Stimulated activated memory B cell treated with anti-CD40 and anti-IgM and Interleukin-4, amounts not matched to agents 10 μg/mL and 1 μg/mL and 100 μg/mL, for 72 hours (primary cell): ENCODE measurements at regions not wholly inside any gene's neighbourhood (a gene's known extent, or its start where the extent isn't known, plus 50 kb on each side); places are given as distances from the start of the nearest gene placed in this dataset.

Source experiments
- ATAC-seq: fragments of 150-1000 bp; cut with Tn5 transposase; 2 replicates; pipeline ENCODE4 v1.10.0; 2021
- H3K27ac Mint-ChIP-seq: one replicate; pipeline ENCODE4 v1.8.0; 2022; ENCODE audit warnings: mild to moderate bottlenecking, mixed read lengths
- H3K27me3 Mint-ChIP-seq: one replicate; pipeline ENCODE4 v1.8.0; 2022; ENCODE audit warnings: mixed read lengths
- H3K36me3 Mint-ChIP-seq: one replicate; pipeline ENCODE4 v1.8.0; 2022; ENCODE audit warnings: mixed read lengths
- H3K4me1 Mint-ChIP-seq: one replicate; pipeline ENCODE4 v1.8.0; 2022; ENCODE audit warnings: mixed read lengths
- H3K4me3 Mint-ChIP-seq: one replicate; pipeline ENCODE4 v1.8.0; 2022; ENCODE audit warnings: mild to moderate bottlenecking, moderate library complexity, mixed read lengths
- H3K9me3 Mint-ChIP-seq: one replicate; pipeline ENCODE4 v1.8.0; 2022; ENCODE audit warnings: mixed read lengths

- peaks cover 3% of the 10 kb centered on the region for H3K9me3 Mint-ChIP-seq
- H3K27me3 Mint-ChIP-seq = no peaks in the 10 kb centered on the region
- H3K36me3 Mint-ChIP-seq = no peaks in the 10 kb centered on the region
These were observed 1276.5 kb upstream of the MIR17HG start for GRCh38 chr13:90070837-90071525.

DNA sequence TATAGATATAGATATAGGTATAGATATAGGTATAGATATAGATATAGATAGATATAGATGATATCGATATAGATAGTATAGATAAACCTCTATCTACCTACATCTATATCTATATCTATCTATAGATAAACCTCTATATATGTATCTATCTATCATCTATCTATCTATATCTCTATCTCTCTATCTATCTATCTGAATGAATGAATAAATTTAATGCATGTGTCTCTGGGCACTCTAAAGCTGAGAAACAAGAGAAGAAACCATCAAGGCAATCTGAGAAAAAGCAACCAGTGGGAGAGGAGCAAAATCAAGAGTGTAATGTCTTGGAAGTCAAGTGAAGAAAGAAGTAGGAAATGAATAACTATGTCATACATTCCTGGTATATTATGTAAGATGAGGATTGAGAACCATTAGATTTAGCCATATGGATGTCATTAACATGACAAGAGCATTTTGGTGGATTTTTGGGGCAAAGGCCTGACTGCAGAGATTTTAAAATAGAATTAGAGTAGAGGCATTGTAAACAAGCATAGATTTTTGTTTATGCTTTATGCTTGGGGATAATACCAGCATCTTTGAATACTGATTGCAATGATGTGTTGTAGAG, 1262.7 kb upstream of the MIR17HG start:
- no peak for ATAC-seq
- no peak overlapping the region for H3K27ac Mint-ChIP-seq
- H3K4me3 Mint-ChIP-seq = no peak overlapping the region
- H3K36me3 Mint-ChIP-seq = no peaks in the 10 kb centered on the region
- no peaks in the 10 kb centered on the region for H3K4me1 Mint-ChIP-seq
- no peaks in the 10 kb centered on the region for H3K27me3 Mint-ChIP-seq
- H3K9me3 Mint-ChIP-seq = peaks cover 14% of the 10 kb centered on the region

More at GRCh38 chr13:90070837-90071525, 1276.5 kb upstream of the MIR17HG start:
- no peak for ATAC-seq
- Mint-ChIP-seq H3K4me3 (no peak overlapping the region), H3K4me1 (no peaks in the 10 kb centered on the region), H3K27ac (no peak overlapping the region)

- no peaks in the 10 kb centered on the region for H3K4me1 Mint-ChIP-seq
- H3K27me3 Mint-ChIP-seq = no peaks in the 10 kb centered on the region
- H3K36me3 Mint-ChIP-seq = no peaks in the 10 kb centered on the region
- ATAC-seq = no peak
- no peak overlapping the region for H3K4me3 Mint-ChIP-seq
- no peak overlapping the region for H3K27ac Mint-ChIP-seq
- H3K9me3 Mint-ChIP-seq = peaks cover 14% of the 10 kb centered on the region
These were observed 1258.4 kb upstream of the MIR17HG start for GRCh38 chr13:90089051-90089450.

DNA sequence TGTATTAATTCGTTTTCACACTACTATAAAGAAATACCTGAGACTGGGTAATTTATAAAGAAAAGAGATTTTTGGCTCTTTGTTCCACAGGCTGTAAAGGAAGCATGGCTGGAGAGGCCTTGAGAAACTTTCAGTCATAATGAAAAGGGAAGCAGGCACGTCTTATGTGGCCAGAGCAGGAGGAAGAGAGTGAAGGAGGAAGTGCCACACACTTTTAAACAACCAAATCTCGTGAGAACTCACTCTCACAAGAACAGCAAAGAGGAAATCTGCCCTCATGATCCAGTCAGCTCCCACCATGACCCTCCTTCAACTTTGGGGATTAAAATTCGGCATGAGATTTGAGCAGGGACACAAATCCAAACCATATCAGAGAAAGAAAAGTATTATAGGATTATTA, 1255.9 kb upstream of the MIR17HG start:
- Mint-ChIP-seq H3K9me3 (peaks cover 11% of the 10 kb centered on the region), H3K4me3 (no peak overlapping the region), H3K4me1 (no peaks in the 10 kb centered on the region), H3K27ac (no peak overlapping the region), H3K27me3 (no peaks in the 10 kb centered on the region), H3K36me3 (no peaks in the 10 kb centered on the region)
- ATAC-seq = no peak

- no peaks in the 10 kb centered on the region for H3K36me3 Mint-ChIP-seq
- H3K4me3 Mint-ChIP-seq = no peak overlapping the region
- no peaks in the 10 kb centered on the region for H3K4me1 Mint-ChIP-seq
- H3K9me3 Mint-ChIP-seq = peaks cover 4% of the 10 kb centered on the region
- no peak for ATAC-seq
- H3K27ac Mint-ChIP-seq = no peak overlapping the region
- no peaks in the 10 kb centered on the region for H3K27me3 Mint-ChIP-seq
These were observed 1253.1 kb upstream of the MIR17HG start for GRCh38 chr13:90094357-90094756.

DNA sequence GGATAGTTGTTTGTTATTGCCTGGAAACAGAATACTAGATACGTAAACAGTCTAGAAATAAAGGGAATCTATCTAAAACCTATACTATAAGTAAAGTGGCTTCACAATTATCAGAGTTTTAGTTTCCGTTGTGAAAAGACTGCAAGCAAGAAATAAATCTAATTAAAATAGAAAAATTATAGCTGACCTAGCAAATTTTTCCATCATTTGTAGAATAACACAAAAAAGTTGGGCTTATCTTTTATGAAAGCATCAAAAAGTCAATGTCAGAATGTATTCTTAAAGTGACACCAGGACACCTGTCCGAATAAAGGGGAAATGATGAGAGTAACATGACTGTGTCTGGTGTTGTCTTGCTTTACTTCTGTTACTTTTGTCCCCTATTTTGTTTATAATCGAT, 1248.9 kb upstream of the MIR17HG start:
- H3K36me3 Mint-ChIP-seq = no peaks in the 10 kb centered on the region
- no peaks in the 10 kb centered on the region for H3K27me3 Mint-ChIP-seq
- peaks cover 11% of the 10 kb centered on the region for H3K9me3 Mint-ChIP-seq
- no peak overlapping the region for H3K4me3 Mint-ChIP-seq
- H3K27ac Mint-ChIP-seq = no peak overlapping the region
- ATAC-seq = no peak
- H3K4me1 Mint-ChIP-seq = no peaks in the 10 kb centered on the region

GRCh38 chr13:90099847-90100246, 1247.6 kb upstream of the MIR17HG start:
- Mint-ChIP-seq H3K4me1 (no peaks in the 10 kb centered on the region), H3K4me3 (no peak overlapping the region), H3K36me3 (no peaks in the 10 kb centered on the region)

GRCh38 chr13:90103099-90103784, 1244.2 kb upstream of the MIR17HG start:
- peaks cover 13% of the 10 kb centered on the region for H3K9me3 Mint-ChIP-seq
- H3K27me3 Mint-ChIP-seq = no peaks in the 10 kb centered on the region
- no peak overlapping the region for H3K27ac Mint-ChIP-seq
- H3K4me1 Mint-ChIP-seq = no peaks in the 10 kb centered on the region
- no peak for ATAC-seq
- no peak overlapping the region for H3K4me3 Mint-ChIP-seq
- no peaks in the 10 kb centered on the region for H3K36me3 Mint-ChIP-seq

More at GRCh38 chr13:90099847-90100246, 1247.6 kb upstream of the MIR17HG start:
- Mint-ChIP-seq H3K27ac (no peak overlapping the region), H3K9me3 (peaks cover 18% of the 10 kb centered on the region), H3K27me3 (no peaks in the 10 kb centered on the region)
- ATAC-seq = no peak

DNA sequence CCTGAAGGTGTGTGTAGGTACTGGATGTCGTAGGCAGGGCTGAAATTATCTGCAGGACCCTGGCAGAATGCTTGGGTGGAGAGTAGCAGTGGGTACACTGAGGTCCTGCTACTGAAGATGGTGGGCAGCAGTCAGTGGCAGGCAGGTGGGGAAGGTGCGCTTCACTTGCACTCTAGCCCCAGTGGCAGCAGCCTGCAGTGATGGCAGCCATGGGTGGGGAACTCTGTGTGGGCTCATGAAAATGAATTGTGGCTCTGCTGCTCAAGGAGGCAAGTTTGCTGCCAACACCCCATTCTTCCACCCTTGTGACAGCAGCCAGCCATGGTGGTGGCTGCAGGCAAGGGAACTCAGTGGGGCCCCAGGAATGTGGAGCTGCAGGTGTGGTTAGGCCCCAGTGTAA, 1242.7 kb upstream of the MIR17HG start:
- Mint-ChIP-seq H3K9me3 (peaks cover 13% of the 10 kb centered on the region), H3K4me3 (no peak overlapping the region), H3K27me3 (no peaks in the 10 kb centered on the region), H3K4me1 (no peaks in the 10 kb centered on the region), H3K36me3 (no peaks in the 10 kb centered on the region), H3K27ac (no peak overlapping the region)
- ATAC-seq = no peak

DNA sequence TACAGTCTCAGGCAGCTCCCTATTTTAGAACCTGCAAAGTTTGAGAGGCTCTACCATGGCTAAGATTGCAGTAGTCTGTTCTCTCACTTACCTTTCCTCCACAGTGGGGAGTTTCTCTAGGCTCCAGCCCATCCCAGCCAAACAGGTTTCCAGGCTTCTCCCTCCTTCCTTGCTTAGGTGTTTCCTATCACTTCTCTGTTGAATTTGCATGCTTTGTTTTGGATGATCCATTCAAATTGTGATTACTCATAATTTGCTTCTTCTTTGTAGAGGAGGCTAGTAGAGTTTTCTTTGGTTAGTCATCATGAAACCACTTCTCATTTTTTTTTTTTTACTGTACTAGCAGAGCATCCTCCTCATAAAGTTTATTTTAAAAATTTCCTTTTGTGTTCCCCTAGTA, 1242.2 kb upstream of the MIR17HG start:
- Mint-ChIP-seq H3K36me3 (no peaks in the 10 kb centered on the region), H3K27me3 (no peaks in the 10 kb centered on the region), H3K4me3 (no peak overlapping the region), H3K27ac (no peak overlapping the region), H3K4me1 (no peaks in the 10 kb centered on the region), H3K9me3 (peaks cover 11% of the 10 kb centered on the region)
- ATAC-seq = no peak

GRCh38 chr13:90105849-90106496, 1241.5 kb upstream of the MIR17HG start:
- no peak overlapping the region for H3K4me3 Mint-ChIP-seq
- H3K4me1 Mint-ChIP-seq = no peaks in the 10 kb centered on the region
- H3K36me3 Mint-ChIP-seq = no peaks in the 10 kb centered on the region
- H3K9me3 Mint-ChIP-seq = peaks cover 9% of the 10 kb centered on the region
- H3K27me3 Mint-ChIP-seq = no peaks in the 10 kb centered on the region
- no peak for ATAC-seq
- no peak overlapping the region for H3K27ac Mint-ChIP-seq

DNA sequence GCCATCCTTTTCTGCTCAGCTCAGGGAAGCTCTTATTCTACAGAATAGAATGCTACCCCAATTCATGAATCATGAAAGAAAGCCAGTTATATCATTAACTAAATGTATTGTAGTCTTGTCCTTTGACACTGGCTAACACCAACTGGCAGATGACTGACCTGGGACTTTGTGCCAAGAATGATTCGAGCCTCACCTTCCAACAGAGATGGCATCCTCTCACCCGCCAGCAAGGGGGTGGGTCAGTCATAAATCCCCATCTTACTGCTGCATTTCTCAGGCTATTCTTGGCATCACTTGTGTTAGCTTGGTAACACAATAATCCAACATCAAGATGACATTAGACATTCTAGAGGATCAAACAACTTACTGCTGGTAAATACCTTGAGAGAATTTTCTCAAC, 1239.8 kb upstream of the MIR17HG start:
- Mint-ChIP-seq H3K36me3 (no peaks in the 10 kb centered on the region), H3K9me3 (peaks cover 9% of the 10 kb centered on the region), H3K27me3 (no peaks in the 10 kb centered on the region), H3K4me3 (no peak overlapping the region), H3K4me1 (no peaks in the 10 kb centered on the region), H3K27ac (no peak overlapping the region)
- ATAC-seq = no peak

DNA sequence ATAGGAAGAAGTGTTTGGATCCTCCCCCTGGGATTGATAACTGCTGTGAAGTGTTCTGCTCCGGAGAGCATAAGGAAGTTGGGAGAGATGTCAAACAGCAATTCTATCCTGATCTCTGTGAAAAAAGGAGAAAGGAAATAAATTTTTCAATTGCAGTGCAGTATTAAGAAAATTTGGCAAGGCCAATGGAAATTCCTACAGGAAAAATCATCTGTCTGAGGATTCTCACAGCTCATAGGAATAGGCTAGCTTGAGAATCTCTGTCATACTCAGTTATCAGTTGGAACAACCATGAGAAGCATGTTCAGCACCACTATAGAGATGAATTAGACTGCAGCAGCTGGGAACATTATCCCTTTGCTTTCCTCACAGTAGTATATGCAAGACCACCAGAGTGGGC, 1238.9 kb upstream of the MIR17HG start:
- Mint-ChIP-seq H3K4me1 (no peaks in the 10 kb centered on the region), H3K4me3 (no peak overlapping the region), H3K9me3 (peaks cover 11% of the 10 kb centered on the region)

GRCh38 chr13:90116121-90116520, 1231.4 kb upstream of the MIR17HG start:
- H3K36me3 Mint-ChIP-seq = no peaks in the 10 kb centered on the region

More for the DNA sequence above, 1238.9 kb upstream of the MIR17HG start:
- Mint-ChIP-seq H3K36me3 (no peaks in the 10 kb centered on the region), H3K27ac (no peak overlapping the region), H3K27me3 (no peaks in the 10 kb centered on the region)
- no peak for ATAC-seq

GRCh38 chr13:90118467-90119071, 1228.9 kb upstream of the MIR17HG start:
- no peaks in the 10 kb centered on the region for H3K36me3 Mint-ChIP-seq
- H3K9me3 Mint-ChIP-seq = peaks cover 12% of the 10 kb centered on the region
- H3K4me3 Mint-ChIP-seq = no peak overlapping the region
- no peaks in the 10 kb centered on the region for H3K27me3 Mint-ChIP-seq
- H3K27ac Mint-ChIP-seq = no peak overlapping the region
- H3K4me1 Mint-ChIP-seq = no peaks in the 10 kb centered on the region
- ATAC-seq = no peak

More at GRCh38 chr13:90116121-90116520, 1231.4 kb upstream of the MIR17HG start:
- no peak overlapping the region for H3K4me3 Mint-ChIP-seq
- H3K4me1 Mint-ChIP-seq = no peaks in the 10 kb centered on the region
- peaks cover 16% of the 10 kb centered on the region for H3K9me3 Mint-ChIP-seq
- no peak for ATAC-seq
- no peaks in the 10 kb centered on the region for H3K27me3 Mint-ChIP-seq
- no peak overlapping the region for H3K27ac Mint-ChIP-seq
